UCSD-AML1 (cell line): ENCODE measurements at regions not wholly inside any gene's neighbourhood (a gene's known extent, or its start where the extent isn't known, plus 50 kb on each side); places are given as distances from the start of the nearest gene placed in this dataset.

Experiments
- DNase-seq: peaks from one replicate; lab custom pipeline; 2025; ENCODE audit not compliant: unreplicated experiment; lab: John Stamatoyannopoulos, UW

DNA sequence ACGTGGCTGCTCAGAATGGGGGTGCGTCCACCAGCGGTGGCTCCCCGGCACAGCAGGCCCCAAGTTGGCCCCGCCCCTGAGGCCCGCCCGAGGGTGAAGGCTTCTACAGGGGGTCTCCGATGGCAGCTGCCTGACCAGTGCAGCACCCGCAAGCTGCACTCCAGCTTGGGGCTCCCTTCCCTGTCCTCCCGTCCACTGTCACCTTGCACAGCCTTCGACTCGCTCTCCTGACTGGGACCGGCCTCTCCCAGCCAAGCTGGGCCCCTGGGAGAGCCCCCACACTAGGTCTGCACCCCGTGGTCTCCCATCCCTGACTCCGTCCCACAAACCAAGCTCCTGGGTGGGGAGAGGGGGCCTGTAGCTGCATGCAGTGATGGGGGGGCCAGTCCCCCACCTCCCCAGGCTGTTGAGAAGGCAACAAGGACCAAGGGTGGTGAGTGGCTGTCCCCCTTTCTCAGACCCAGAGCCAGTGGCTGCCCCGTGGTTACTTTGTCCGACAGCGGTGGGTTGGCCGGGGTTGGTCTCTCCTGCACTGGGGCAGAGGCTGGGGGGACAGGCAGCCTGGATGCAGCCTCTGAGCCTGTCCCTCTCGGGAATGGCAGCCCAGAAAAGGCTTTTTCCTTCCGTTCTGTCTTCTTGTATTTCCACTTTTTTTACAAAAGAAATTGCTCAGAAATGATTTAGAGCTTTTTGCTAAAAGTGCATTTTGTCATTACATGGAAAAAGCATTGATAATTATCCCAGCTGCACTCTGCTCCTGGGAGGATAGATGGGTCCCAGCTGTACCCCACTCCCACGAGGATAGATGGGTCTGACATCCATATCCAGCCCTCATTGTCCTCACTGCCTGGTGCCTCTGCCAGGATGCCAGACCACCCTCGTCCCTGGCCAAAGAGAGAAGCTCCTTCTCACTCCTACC is 217.0 kb downstream of the KIF26A start:
- no peak for DNase-seq

DNA sequence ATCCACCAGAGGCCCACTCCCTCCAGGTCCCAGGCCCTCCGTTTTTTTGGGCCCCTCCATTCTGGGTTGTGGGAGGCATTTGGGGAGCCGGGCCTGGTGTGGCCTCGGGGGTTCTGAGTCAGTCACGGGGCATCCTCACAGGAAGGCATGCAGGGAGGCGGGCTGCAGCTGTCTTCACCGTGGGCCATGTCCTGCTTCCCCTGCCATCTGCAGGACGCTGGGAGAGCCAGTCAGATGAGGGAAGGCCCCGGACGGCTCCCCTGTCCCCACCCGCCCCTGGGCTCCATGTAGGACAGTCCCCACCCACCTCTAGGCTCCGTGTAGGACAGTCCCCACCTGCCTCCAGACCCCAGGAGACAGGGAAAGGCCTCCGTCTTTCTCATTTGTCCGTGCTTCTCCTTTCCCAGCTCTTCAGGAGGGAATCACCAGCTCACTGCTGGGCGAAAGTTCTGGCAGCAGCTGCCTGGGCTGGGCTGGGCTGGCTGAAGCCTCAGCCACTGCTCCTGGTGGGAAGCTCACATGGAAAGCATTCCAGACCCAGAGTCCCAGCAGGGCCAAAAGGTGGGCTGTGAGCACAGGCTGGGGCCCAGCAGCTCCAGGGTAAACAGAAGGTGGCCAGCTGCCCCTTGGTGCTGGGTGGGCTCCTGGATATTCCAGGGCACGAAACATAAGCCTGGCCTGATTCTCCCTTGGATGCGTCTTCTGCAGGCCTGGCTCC is 217.8 kb downstream of the KIF26A start:
- DNase-seq, result no peak

DNA sequence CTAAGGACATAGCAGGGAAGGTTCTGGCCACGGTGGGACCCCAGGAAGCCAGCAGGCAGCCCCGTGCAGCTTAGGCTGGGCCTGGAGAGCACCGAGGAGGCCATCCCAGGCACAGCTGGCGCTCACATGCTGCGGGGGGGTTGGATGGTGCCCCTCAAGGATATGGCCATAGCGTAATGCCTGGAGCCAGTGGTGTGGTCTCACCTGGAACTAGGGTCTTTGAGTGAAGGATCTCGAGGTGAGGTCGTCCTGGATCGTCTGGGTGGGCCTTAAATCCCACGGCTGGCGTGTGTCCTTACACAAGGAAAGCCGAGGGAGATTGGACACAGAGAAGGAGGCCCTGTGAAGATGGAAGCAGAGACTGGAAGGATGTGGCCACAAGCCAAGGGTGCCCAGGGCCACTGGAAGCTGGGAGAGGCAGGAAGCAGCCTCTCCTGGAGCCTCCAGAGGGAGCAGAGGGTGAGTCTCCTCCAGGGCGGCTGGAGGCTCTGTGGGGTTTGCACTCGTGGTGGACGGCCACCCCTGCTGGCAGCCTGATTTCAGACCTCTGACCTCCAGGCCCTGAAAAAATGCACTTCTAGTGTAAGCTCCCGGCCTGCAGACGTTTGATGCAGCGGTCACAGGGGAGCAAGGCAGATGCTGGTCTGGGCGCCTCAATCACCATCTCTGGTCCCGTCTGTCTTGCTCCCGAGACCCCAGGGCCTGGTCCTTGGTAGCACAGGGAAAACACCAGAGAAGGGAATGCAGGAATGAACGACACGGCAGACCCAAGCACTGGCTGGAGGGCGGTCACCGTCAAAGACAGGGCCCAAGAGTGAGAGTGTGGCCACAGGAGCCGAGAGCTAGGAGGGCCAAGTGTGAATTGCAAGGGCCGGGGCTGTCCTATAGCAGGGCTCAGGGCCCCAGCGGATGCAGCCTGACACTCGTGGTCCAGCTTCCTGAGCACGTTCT is 218.6 kb downstream of the KIF26A start:
- DNase-seq, result no peak

DNA sequence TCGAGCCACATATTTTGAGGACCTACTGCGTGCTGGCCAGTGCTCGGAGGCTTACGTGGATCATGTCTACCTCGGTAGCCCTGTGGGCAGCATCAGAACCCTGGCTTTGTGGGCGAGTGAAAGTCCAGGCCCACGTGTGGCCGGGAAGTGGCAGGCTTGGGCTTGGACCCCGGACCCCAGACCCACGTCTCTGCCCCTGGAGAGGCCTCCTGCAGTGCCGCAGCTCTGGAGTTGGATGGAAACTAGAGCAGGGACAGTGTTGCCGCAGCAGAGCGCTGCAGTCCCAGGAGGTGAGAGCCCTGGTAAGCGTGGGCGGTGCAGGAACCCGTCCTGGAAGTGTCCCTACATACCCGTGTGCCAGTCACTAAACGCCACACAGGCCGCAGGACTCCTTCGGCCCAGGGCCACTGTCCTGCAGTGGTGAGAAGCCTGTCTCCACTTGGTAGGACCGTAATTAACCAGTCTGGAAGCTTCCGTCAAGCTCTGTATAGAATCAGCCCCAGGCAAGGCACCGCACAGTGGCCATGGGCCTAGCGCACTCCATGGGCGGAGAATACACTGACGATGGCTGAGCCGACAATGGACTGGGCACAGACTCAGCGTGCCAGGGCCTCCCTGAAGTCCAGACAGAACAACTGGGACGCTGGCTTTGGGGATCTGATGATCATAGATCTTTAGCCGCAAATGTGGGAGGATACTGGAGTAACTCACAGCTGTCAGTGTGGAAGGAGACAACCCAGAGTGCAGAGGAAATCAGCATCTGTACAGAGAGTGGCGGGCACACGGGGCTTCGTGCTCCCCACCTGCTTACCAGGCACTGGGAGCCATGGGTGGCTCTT is 219.5 kb downstream of the KIF26A start:
- no peak for DNase-seq

DNA sequence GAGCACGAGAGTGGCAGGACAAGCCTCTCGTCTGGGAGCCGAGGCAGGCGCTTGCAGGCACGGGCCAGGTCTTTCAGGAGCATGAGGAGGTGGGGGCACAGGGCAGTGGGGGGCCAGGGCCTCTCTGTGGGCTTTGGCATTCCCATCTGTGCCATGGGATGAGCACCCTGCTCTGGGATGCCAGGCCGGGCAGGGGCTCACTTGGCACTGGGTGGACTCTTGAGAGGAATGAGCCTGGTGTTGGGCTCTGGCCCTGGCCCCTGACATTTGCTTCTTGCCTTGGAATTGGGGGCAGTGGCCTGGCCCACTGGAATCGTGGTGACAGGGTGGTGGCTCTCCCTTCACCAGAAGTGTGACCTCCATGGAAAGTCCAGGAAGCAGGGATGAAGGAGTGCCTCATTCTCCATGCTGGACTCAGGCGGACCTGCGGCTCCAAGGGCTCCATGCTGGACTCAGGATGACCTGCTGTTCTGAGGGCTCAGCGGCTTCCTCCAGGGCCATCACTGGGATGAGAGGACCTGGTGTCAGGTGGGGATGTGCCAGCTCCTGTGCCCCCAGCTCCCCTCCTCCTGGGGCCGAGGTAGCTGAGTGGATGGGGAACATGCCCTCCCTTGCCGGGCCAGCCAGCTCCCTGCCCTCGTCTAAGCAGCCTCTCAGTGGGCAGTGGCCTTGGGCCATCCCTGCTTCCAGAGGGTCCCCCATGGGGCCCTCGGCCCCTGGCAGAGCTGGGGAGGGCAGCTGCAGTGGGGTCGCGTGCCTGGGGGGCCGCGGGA is 220.3 kb downstream of the KIF26A start:
- DNase-seq, result no peak

DNA sequence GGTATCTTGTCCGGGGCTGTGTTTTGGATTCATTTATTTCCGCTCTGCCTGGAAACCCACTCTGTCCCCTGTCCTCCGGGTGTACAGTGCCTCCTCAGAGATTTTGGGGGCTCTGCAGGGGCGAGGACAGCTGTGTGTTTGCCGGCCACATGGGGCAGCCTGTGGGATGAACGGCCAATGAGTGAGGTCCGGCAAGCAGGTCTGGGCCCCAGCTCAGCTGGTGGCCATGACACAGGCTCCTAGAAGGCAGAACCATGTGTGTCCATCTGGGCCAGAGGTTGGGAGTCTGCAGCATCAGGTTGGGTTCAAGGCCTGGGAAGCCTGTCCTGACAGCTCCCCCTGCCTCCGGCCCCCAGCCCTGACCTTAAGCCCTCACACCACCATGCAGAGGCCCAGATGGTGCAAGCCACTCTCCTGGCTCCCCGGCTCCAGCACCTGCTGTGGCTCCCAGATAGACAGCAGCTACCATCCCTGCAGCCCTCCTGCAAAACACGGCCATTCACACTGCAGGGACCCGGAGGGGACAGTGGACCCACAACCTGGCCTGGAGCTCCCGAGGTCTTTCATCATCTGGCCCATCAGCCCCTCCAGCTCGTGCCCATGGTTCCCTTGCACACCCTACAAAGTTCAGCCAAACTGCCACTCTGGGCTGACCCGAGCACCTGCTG is 220.1 kb upstream of the C14orf180 start:
- DNase-seq, result no peak

DNA sequence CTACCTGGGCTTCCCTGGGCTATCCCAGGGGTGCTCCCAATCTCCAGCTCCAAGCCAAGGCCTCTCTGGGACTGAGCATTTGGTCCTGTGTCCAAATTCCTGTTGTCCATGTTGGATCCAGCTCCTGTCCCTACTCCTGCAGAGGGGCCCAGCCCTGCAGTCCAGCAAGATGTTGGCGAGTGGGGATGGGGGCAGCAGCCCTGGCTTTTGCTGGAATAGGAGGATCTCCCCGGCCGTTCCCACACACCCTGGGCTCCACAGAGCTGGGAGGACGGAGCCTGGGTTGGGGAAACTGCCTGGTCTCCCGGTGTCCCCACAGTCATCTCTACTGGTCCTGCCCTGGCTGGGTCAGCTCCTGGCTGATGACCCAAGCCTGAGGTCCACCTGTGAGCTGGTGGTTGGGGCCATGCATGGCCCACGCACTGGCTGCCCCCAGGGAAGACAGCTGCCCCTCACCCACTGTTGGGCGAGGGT is 219.6 kb upstream of the C14orf180 start:
- DNase-seq, result no peak

DNA sequence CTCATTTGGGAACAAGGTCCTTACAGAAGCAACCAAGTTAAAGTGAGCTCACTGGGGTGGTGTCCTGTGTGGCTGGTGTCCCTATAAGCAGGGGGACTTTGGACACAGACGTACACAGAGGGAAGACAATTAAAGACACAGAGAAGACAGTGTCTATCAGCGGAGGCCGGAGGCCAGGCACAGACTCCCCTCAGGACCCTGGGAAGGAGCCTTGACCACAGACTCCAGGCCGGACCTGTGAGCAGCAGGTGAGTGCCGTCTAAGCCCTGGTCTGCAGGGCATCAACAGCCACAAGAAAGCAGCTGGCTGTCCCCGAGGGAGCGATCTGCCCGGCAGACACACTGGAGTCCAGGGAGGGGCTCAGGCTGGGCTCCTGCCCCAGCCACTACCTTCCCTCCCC is 219.1 kb upstream of the C14orf180 start:
- DNase-seq, result no peak

DNA sequence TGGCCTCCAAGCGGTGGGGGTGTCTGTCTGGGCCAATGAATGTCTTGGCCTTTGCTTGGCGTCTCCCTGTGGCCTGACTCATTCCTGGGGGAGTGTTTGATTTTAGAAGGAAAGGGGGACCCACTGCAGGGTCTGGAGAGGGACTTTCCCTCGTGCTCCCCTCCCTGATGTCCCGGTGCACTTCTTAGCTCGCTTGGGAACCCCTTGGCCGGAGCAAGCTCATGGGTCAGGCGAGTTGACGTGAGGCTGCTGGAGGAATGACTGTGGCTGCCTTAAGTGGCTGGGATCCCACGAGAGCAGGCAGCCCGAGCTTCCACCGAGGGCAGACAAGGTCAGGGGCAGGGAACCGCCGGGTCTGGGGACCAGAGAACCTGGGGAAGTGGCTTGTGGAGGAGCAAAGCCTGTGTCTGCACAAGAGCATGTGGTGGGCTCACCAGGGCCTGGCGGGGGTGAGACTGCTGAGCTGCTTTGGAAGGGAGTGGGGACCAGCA is 218.4 kb upstream of the C14orf180 start:
- no peak for DNase-seq

DNA sequence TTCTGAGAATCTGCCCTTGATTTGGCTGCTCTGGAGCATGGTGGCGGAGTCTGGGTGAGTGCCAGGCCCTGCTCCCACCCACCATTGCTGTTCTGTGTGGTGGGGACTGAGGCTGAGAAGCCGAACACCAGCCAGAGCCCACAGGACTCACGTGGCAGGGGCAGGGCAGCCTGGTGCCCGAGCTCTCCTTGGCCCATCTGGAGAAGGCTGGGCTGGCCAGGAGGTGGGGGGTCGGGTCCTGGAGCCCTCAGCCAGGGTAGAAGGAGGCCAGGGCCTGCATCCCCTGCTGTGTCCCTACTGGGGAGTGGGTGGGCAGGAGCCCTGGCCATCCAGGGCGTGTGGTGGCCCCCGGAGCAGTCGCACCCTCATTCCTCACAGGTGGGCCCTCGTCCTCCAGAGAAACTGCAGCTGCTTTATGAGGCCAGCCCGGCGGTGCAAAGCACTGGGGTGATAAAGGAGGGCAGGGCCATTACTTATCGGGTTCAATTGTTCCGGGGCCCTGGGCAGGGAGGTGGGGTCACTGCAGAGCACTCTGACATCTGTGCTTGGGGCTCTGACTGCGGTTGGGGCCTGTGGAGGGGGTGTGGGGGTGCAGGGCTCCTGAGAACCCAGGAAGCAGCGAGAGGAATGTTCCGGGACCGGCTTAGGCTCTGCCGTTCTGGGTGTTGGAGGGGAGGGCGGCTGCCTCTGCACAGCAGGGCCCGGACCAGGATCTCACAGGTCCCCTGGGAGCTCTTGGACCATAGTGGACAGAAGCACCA is 217.5 kb upstream of the C14orf180 start:
- DNase-seq, result no peak

DNA sequence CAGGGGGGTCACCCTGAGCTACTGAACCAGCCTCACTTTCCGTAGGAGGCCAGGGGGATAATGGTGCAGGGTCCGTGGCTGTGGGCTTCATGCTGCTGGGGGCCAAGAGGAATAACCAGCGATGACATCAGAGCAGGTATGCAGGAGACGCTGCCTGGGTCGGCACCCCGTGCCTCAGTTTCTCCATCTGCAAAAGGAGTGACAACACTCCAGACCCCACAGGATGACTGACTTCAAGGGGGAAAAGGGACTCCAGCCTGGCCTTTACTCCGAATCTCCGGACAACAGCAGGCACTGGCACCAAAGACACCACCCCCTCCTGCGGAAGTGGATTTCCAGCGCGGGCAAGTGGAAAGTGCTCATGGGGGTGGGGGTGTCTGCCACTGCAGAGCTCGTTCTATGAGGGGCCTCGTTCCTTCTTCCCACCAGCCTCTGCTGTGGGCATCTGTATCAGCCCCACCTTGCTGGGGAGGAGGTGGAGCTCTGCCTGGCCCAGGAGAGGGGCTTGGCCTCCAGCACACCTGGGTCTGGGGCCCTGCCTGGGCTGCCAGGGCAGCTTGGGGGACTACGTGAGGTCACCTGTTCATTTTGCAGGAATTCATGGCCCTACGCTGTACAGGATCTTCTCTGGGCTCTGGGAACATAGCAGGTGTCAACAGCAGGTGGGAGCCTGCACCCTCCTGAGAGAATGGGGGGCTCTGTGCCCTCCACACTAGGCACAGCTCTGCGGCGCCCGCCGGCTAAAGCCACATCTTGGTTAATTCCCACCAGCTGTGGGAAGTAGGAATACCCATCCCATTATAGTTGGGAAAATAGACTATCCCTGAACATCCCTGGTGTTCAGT is 216.6 kb upstream of the C14orf180 start:
- no peak for DNase-seq

DNA sequence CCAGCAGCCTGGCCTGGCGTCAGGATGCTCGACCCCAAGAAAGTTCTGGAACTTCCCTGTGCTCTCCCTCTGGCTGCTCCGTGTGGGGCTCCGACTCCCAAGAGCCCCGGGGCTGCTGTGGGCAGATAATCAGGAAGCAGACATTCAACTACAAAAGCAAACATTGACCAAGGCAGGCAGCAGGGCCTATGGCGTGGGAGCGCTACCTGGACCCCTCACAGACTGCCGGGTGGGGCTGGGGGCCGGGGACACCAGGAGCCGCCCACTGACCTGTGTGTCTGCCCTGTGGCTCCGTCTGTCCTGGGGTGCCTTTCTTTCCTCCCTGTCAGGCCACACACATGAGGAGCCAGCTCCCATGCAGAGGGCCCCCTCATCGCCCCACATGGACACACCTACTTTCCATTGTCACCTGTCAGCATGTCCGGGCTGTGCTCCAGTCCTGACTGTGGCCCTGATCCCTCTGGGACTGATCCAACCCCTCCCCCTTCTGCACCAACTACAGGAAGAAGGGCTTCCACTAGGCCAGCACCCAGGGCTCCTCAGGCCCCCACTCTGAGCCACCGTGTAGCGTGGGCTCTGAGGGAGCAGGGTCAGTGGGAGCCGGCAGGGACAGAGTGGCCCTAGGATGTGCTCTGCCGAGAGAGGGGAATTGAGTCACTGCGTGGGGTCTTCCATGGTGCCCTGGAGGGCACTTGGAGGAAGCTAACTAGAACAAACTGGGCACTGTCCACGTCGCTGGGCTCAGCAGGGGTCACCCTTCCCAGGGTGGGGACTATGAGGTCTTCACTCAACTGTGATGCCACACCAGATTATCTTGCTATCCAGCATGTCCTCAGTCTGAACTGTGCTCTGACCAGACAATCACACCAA is 215.4 kb upstream of the C14orf180 start:
- DNase-seq, result no peak

DNA sequence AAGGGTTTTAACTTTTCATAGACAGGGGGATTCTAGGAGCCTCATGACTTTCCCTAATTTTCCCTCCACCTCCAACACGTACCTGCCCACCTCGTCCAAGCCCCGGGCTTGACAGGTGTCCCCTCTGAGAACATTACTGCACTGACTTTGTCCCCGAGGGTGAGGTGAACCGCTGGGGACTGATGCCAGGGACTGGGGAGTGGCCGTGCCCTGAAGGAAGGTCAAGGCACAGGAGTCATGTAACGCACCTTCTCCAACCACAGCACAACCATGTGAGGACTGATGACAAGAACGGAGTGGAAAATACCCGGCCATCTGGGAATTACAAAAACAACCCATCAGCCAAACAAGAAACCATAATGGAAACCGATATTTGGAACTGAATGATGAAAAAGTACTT is 214.7 kb upstream of the C14orf180 start:
- DNase-seq, result no peak

DNA sequence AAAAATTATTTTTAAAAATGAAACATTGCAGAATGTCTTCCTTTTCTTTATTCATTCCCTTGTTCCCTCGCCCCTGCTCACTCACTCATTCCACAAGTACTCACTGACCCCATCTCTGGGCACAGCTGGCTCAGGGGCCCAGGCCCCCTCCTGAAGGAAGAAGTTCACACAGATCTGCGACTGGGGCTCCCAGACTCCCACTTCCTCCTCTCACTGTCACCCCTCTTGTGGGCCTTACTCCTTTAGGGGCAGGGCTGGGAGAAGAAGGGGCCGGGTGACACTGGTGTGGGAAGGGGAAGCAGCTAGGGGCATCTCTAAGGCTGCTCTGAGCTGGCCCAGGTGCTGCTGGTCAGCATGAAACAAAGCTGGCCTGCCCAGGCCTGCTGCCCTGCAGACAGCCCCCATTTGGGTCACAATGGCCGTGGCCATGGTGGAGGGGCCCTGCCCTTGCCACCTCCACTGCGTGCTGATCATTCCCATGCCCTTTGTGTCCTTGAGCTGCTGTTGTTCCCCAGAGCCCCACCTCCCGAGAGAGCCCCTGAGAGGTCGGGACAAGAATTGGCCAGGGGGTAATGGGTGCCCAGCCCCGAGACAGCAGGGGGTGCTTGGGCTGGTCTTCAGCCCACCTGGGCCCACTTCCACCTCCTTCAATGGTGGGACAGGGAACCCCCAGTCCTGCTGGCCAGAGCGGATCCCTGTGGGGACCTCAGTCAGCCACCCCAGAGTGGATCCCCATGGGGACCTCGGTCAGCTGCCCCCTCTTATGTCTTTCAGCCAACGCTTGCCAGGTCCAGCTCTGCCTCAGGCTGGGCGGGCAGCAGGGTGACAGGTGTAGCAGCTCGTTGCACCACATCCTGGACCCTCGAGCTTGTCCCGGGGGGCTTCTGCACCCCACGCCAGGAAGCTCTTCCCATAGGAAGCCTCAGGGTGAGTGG is 212.4 kb upstream of the C14orf180 start:
- no peak for DNase-seq
